ENCODE measurements at regions not wholly inside any gene's neighbourhood (a gene's known extent, or its start where the extent isn't known, plus 50 kb on each side); places are given as distances from the start of the nearest gene placed in this dataset.

GRCh38 chr3:153282355-153282754 lies 120.3 kb downstream of the RAP2B start:
- no peak for DNase-seq
- intact Hi-C loops (cut with micrococcal nuclease): loop anchor here in 1 of 2 donors (10.0 kb wide), 1 partner anchor 78 kb away; no protein-coding TSS in a partner anchor
- TF ChIP-seq, protein P1, sequence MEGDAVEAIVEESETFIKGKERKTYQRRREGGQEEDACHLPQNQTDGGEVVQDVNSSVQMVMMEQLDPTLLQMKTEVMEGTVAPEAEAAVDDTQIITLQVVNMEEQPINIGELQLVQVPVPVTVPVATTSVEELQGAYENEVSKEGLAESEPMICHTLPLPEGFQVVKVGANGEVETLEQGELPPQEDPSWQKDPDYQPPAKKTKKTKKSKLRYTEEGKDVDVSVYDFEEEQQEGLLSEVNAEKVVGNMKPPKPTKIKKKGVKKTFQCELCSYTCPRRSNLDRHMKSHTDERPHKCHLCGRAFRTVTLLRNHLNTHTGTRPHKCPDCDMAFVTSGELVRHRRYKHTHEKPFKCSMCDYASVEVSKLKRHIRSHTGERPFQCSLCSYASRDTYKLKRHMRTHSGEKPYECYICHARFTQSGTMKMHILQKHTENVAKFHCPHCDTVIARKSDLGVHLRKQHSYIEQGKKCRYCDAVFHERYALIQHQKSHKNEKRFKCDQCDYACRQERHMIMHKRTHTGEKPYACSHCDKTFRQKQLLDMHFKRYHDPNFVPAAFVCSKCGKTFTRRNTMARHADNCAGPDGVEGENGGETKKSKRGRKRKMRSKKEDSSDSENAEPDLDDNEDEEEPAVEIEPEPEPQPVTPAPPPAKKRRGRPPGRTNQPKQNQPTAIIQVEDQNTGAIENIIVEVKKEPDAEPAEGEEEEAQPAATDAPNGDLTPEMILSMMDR (IDR thresholded peaks at IDR 0.05): no peak
- Mint-ChIP-seq H3K36me3 (no peaks in the 10 kb centered on the region), H3K4me1 (peaks cover 27% of the 10 kb centered on the region), H3K27me3 (ENCODE audit: low read depth in 3 of 3) (peaks cover 0 to 6% (median 0%) of the 10 kb centered on the region in 3 donors), H3K27ac (no peak overlapping the region), H3K4me3 (no peak overlapping the region), H3K9me3 (peaks cover 0 to 6% (median 3%) of the 10 kb centered on the region in 7 donors)
- H3K9ac ChIP-seq (ENCODE audit: insufficient read depth, low read length, poor library complexity, severe bottlenecking): no peak overlapping the region
- WGBS (ENCODE audit: insufficient coverage): 98% methylated on average over 5 of the region's 5 CpGs
- H3K79me2 ChIP-seq (ENCODE audit: insufficient read depth, low read length): no peaks in the 10 kb centered on the region
- H3K36me3 ChIP-seq (replicated peaks in 1 of 2; ENCODE audit: control insufficient read depth in 1 of 2, insufficient read depth in 2 of 2, low read length in 2 of 2): no peaks in the 10 kb centered on the region
- H3K27ac ChIP-seq (ENCODE audit: low read depth in 1 of 2, low read length in 2 of 2): no peak overlapping the region
- H3K4me3 ChIP-seq (replicated peaks in 1 of 3; ENCODE audit: low read depth in 2 of 3, low read length in 3 of 3): no peak overlapping the region
- H3K4me2 ChIP-seq (replicated peaks; ENCODE audit: extremely low read depth, low read length, poor library complexity, severe bottlenecking): no peak overlapping the region
- peaks cover 0 to 10% of the 10 kb centered on the region in 2 donors for H3K9me3 ChIP-seq (replicated peaks in 1 of 2; ENCODE audit: control insufficient read depth in 1 of 2, insufficient read depth in 1 of 2, low read length in 2 of 2)
- no peak overlapping the region for H2AFZ ChIP-seq (ENCODE audit: insufficient read depth, low read depth, low read length, poor library complexity, severe bottlenecking)
- peaks cover 24 to 34% of the 10 kb centered on the region in 2 donors for H3K4me1 ChIP-seq (ENCODE audit: control insufficient read depth in 1 of 2, insufficient read depth in 2 of 2, low read length in 2 of 2)
- no peaks in the 10 kb centered on the region for H4K20me1 ChIP-seq (ENCODE audit: insufficient read depth, low read length)
- H3K27me3 ChIP-seq (ENCODE audit: control insufficient read depth in 2 of 2, insufficient read depth in 2 of 2, low read length in 2 of 2): no peaks in the 10 kb centered on the region

DNA sequence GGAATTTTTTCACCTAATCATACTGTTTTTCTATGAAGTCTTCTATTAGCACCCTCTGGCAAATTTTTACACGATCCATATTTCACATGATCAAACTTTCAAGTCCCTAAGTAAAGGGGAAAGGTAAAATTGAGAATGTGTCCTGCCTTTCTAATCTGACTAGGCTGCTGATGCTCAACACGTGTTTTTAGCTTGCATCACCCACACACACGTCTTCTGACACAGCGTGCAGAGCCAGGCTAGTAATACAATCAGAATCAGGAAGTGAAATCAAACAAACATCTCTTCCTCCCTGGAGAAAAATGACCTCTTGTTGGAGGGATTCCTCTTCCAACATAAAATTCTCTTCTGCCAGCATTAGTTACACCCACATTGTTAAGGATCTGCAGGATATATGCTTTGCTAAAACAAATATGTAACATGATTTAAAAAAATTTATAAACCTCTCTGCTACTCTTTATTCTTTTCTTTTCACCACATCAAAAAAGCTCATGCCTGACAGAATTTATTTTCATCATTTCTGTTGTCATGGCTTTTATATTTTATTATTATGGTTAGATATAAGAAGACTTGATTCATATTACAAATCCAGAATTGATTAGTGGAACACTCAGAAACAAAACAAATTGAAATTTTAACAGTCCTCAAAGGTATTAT lies 122.4 kb downstream of the RAP2B start:
- H3K9me3 Mint-ChIP-seq: peaks cover 0 to 6% (median 3%) of the 10 kb centered on the region in 7 donors
- H2AFZ ChIP-seq (ENCODE audit: insufficient read depth, low read depth, low read length, poor library complexity, severe bottlenecking): no peak overlapping the region
- H3K36me3 Mint-ChIP-seq: no peaks in the 10 kb centered on the region
- H4K20me1 ChIP-seq (ENCODE audit: insufficient read depth, low read length): no peaks in the 10 kb centered on the region
- peak overlapping the region; percentile 70 to 90 for H3K27ac ChIP-seq (ENCODE audit: low read depth in 1 of 2, low read length in 2 of 2)
- DNase-seq: peak; percentile 84 to 94 (median 91)
- no peaks in the 10 kb centered on the region for H3K36me3 ChIP-seq (replicated peaks in 1 of 2; ENCODE audit: control insufficient read depth in 1 of 2, insufficient read depth in 2 of 2, low read length in 2 of 2)
- H3K4me1 Mint-ChIP-seq: peaks cover 43% of the 10 kb centered on the region
- H3K4me3 Mint-ChIP-seq: peak overlapping the region in 1 of 2 donors; percentile 5
- H3K4me2 ChIP-seq (replicated peaks; ENCODE audit: extremely low read depth, low read length, poor library complexity, severe bottlenecking): no peak overlapping the region
- peaks cover 0 to 6% (median 0%) of the 10 kb centered on the region in 3 donors for H3K27me3 Mint-ChIP-seq (ENCODE audit: low read depth in 3 of 3)
- peak overlapping the region; percentile 89 to 97 (median 95) for H3K27ac Mint-ChIP-seq
- TF ChIP-seq, protein P1 (IDR thresholded peaks at IDR 0.05): no peak
- H3K9ac ChIP-seq (ENCODE audit: insufficient read depth, low read length, poor library complexity, severe bottlenecking): peak overlapping the region; percentile 47
- peaks cover 35 to 45% of the 10 kb centered on the region in 2 donors for H3K4me1 ChIP-seq (ENCODE audit: control insufficient read depth in 1 of 2, insufficient read depth in 2 of 2, low read length in 2 of 2)
- no peaks in the 10 kb centered on the region for H3K27me3 ChIP-seq (ENCODE audit: control insufficient read depth in 2 of 2, insufficient read depth in 2 of 2, low read length in 2 of 2)
- no peaks in the 10 kb centered on the region for H3K79me2 ChIP-seq (ENCODE audit: insufficient read depth, low read length)
- no CpG with 5 or more reads among the region's 4 CpGs for WGBS (ENCODE audit: insufficient coverage)
- H3K9me3 ChIP-seq (replicated peaks in 1 of 2; ENCODE audit: control insufficient read depth in 1 of 2, insufficient read depth in 1 of 2, low read length in 2 of 2): peaks cover 0 to 10% of the 10 kb centered on the region in 2 donors
- no peak overlapping the region for H3K4me3 ChIP-seq (replicated peaks in 1 of 3; ENCODE audit: low read depth in 2 of 3, low read length in 3 of 3)
- intact Hi-C loops (cut with micrococcal nuclease): loop anchor here (2.0 to 10.0 kb wide), 2 partner anchors 80 to 124 kb away; no protein-coding TSS in a partner anchor

Data from CD14-positive monocyte (primary cell).